Astrocyte (in vitro differentiated cells and primary cell): ENCODE measurements at regions not wholly inside any gene's neighbourhood (a gene's known extent, or its start where the extent isn't known, plus 50 kb on each side); places are given as distances from the start of the nearest gene placed in this dataset.

Experiments used
- DNase-seq: peaks from one replicate; pipeline ENCODE4 v3.0.0-alpha.2; 2010; ENCODE audit warnings: low read depth
- FAIRE-seq: peaks from 2 replicates; lab custom pipeline; 2011; peaks lifted over from hg19 to GRCh38; lab: Jason Lieb, UNC
- H2AFZ ChIP-seq: 2 replicates; pipeline ENCODE4 v1.6.0; 2012; ENCODE audit warnings: low read depth, low read length, inconsistent platforms
- H3K27ac ChIP-seq: 2 replicates; pipeline ENCODE4 v1.5.1; 2011; ENCODE audit warnings: low read depth, low read length, inconsistent platforms
- H3K27me3 ChIP-seq: 2 replicates; pipeline ENCODE4 v1.6.0; 2011; ENCODE audit warnings: low read length, inconsistent platforms; ENCODE audit not compliant: insufficient read depth
- H3K36me3 ChIP-seq: 2 replicates; pipeline ENCODE4 v1.5.1; 2011; ENCODE audit warnings: low read length, inconsistent platforms; ENCODE audit not compliant: insufficient read depth
- H3K4me1 ChIP-seq: 2 replicates; pipeline ENCODE4 v1.5.1; 2011; ENCODE audit warnings: low read length, inconsistent platforms; ENCODE audit not compliant: insufficient read depth
- H3K4me2 ChIP-seq: 2 replicates; pipeline ENCODE4 v1.6.0; 2012; ENCODE audit warnings: low read length, inconsistent platforms
- H3K4me3 ChIP-seq: 2 replicates; pipeline ENCODE4 v1.5.1; 2011; ENCODE audit warnings: low read depth, mild to moderate bottlenecking, low read length, inconsistent platforms; ENCODE audit not compliant: insufficient read depth
- H3K79me2 ChIP-seq: 2 replicates; pipeline ENCODE4 v1.6.0; 2012; ENCODE audit warnings: mild to moderate bottlenecking, low read length, inconsistent platforms; ENCODE audit not compliant: insufficient read depth
- H3K9ac ChIP-seq: 2 replicates; pipeline ENCODE4 v1.6.0; 2012; ENCODE audit warnings: mild to moderate bottlenecking, low read length, inconsistent platforms
- H3K9me3 ChIP-seq: 2 replicates; pipeline ENCODE4 v1.5.1; 2012; ENCODE audit warnings: low read depth, mild to moderate bottlenecking, low read length, inconsistent platforms; ENCODE audit not compliant: insufficient read depth
- H4K20me1 ChIP-seq: 2 replicates; pipeline ENCODE4 v1.6.0; 2012; ENCODE audit warnings: low read length, inconsistent platforms; ENCODE audit not compliant: insufficient read depth
- H3K27ac Mint-ChIP-seq: one replicate; pipeline ENCODE4 v1.8.0; 2021; ENCODE audit warnings: mild to moderate bottlenecking, mixed read lengths; ENCODE audit not compliant: unreplicated experiment
- H3K27me3 Mint-ChIP-seq: one replicate; pipeline ENCODE4 v1.8.0; 2021; ENCODE audit warnings: low read depth, mixed read lengths; ENCODE audit not compliant: unreplicated experiment
- H3K36me3 Mint-ChIP-seq: one replicate; pipeline ENCODE4 v1.8.0; 2021; ENCODE audit warnings: low read depth, mixed read lengths; ENCODE audit not compliant: unreplicated experiment
- H3K4me1 Mint-ChIP-seq: one replicate; pipeline ENCODE4 v1.8.0; 2021; ENCODE audit warnings: low read depth, mixed read lengths; ENCODE audit not compliant: unreplicated experiment
- H3K4me3 Mint-ChIP-seq: one replicate; pipeline ENCODE4 v1.8.0; 2021; ENCODE audit warnings: mild to moderate bottlenecking, moderate library complexity, mixed read lengths; ENCODE audit not compliant: unreplicated experiment
- H3K9me3 Mint-ChIP-seq: one replicate; pipeline ENCODE4 v1.8.0; 2021; ENCODE audit warnings: mild to moderate bottlenecking, mixed read lengths; ENCODE audit not compliant: unreplicated experiment
- CTCF ChIP-seq: IDR thresholded peaks from 2 replicates; pipeline ENCODE4 v1.5.1; 2011; ENCODE audit warnings: low read depth, mild to moderate bottlenecking, inconsistent platforms, low read length, moderate library complexity; ENCODE audit not compliant: insufficient read depth
- EZH2 ChIP-seq: IDR thresholded peaks from 2 replicates; pipeline ENCODE4 v1.6.1; 2012; ENCODE audit warnings: mild to moderate bottlenecking, low read length, inconsistent platforms; ENCODE audit not compliant: insufficient read depth

- Histone ChIP-seq H3K27me3 (no peaks in the 10 kb centered on the region), H3K27ac (no peak overlapping the region), H3K4me3 (no peak overlapping the region), H3K36me3 (no peaks in the 10 kb centered on the region), H4K20me1 (no peaks in the 10 kb centered on the region), H3K9me3 (no peaks in the 10 kb centered on the region), H2AFZ (no peak overlapping the region), H3K9ac (no peak overlapping the region), H3K4me2 (no peak overlapping the region), H3K79me2 (no peaks in the 10 kb centered on the region), H3K4me1 (no peaks in the 10 kb centered on the region)
- Mint-ChIP-seq H3K4me1 (no peaks in the 10 kb centered on the region), H3K9me3 (no peaks in the 10 kb centered on the region), H3K36me3 (no peaks in the 10 kb centered on the region), H3K27ac (no peak overlapping the region), H3K4me3 (no peak overlapping the region), H3K27me3 (no peaks in the 10 kb centered on the region)
- TF ChIP-seq EZH2 (no peak), CTCF (no peak)
- no peak for DNase-seq
- no peak for FAIRE-seq
Measured at GRCh38 chr3:116512281-116512680, 67.0 kb upstream of the LSAMP start.

DNA sequence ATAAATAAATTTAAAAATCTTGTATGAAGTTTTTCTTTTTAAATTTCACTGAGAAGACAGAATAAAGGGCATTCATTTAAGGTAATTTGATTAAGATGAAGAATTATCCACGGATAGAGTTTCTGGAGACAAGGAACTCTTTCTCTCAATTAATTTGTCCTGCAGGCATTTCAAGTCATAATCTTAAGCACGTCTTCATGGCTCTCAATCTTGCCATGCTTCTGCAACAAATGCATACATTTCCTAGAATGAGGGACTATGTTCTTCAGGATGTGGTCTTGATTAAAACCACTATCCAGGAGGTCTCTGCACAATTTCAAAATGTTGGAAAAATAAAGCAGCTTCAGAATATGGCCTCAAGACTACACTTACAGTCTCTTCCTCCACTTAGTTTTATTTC lies 67.6 kb upstream of the LSAMP start:
- no peak for FAIRE-seq
- H3K79me2 ChIP-seq, result no peaks in the 10 kb centered on the region
- no peaks in the 10 kb centered on the region for H3K4me1 Mint-ChIP-seq
- DNase-seq, result no peak
- no peak overlapping the region for H3K4me2 ChIP-seq
- no peaks in the 10 kb centered on the region for H3K27me3 ChIP-seq
- no peak overlapping the region for H3K4me3 ChIP-seq
- no peaks in the 10 kb centered on the region for H3K9me3 ChIP-seq
- no peaks in the 10 kb centered on the region for H3K36me3 ChIP-seq
- H3K36me3 Mint-ChIP-seq, result no peaks in the 10 kb centered on the region
- no peak overlapping the region for H3K9ac ChIP-seq
- H4K20me1 ChIP-seq, result no peaks in the 10 kb centered on the region
- H3K4me1 ChIP-seq, result no peaks in the 10 kb centered on the region
- H3K27ac ChIP-seq, result no peak overlapping the region
- no peak overlapping the region for H2AFZ ChIP-seq
- no peak overlapping the region for H3K4me3 Mint-ChIP-seq
- H3K9me3 Mint-ChIP-seq, result no peaks in the 10 kb centered on the region
- no peaks in the 10 kb centered on the region for H3K27me3 Mint-ChIP-seq
- TF ChIP-seq CTCF (no peak), EZH2 (no peak)
- H3K27ac Mint-ChIP-seq, result no peak overlapping the region

- no peaks in the 10 kb centered on the region for H3K4me1 ChIP-seq
- no peak overlapping the region for H3K27ac ChIP-seq
- no peak overlapping the region for H3K4me3 ChIP-seq
- no peaks in the 10 kb centered on the region for H4K20me1 ChIP-seq
- Mint-ChIP-seq H3K4me3 (no peak overlapping the region), H3K4me1 (no peaks in the 10 kb centered on the region), H3K36me3 (no peaks in the 10 kb centered on the region), H3K27me3 (no peaks in the 10 kb centered on the region), H3K9me3 (no peaks in the 10 kb centered on the region), H3K27ac (no peak overlapping the region)
- no peak overlapping the region for H3K9ac ChIP-seq
- FAIRE-seq (no peak), DNase-seq (no peak)
- no peaks in the 10 kb centered on the region for H3K9me3 ChIP-seq
- no peak for TF ChIP-seq CTCF
- no peak for TF ChIP-seq EZH2
- H3K79me2 ChIP-seq, result no peaks in the 10 kb centered on the region
- H3K27me3 ChIP-seq, result no peaks in the 10 kb centered on the region
- no peak overlapping the region for H2AFZ ChIP-seq
- no peak overlapping the region for H3K4me2 ChIP-seq
- H3K36me3 ChIP-seq, result no peaks in the 10 kb centered on the region
Measured at GRCh38 chr3:116515973-116516372, 70.7 kb upstream of the LSAMP start.
